PC-9 (cell line): ENCODE measurements at regions not wholly inside any gene's neighbourhood (a gene's known extent, or its start where the extent isn't known, plus 50 kb on each side); places are given as distances from the start of the nearest gene placed in this dataset.
A peak's percentile ranks its signal among the peaks of the same experiment; 100 is the strongest.

Experiments
- BruUV-seq: library from RNA; stranded (reverse); fragments of 400-500 nt; replicated peaks from 2 replicates; lab custom pipeline; 2021; lab: Mats Ljungman, UMichigan
- CTCF ChIA-PET: fragments of 300-600 bp; sonication (Branson Sonifier 250); formaldehyde crosslinking; loops from one replicate; lab custom pipeline; 2022; ENCODE audit warnings: antibody characterized with exemption; lab: Charles Lee
- POLR2A ChIA-PET: fragments of 300-600 bp; sonication (Branson Sonifier 250); formaldehyde crosslinking; loops from one replicate; lab custom pipeline; 2022; ENCODE audit warnings: antibody characterized with exemption; ENCODE audit not compliant: unreplicated experiment; lab: Charles Lee
- DNase-seq, 2 experiments: peaks; one replicate each; pipeline versions ENCODE4 v3.0.0 to v3.0.0-alpha.2; 2015 to 2022; ENCODE audit warnings: mixed read lengths in 1 of 2
- H2AFZ ChIP-seq: fragments of 200-600 bp; sonication (generic); 2 replicates; pipeline ENCODE4 v1.8.1; 2017; ENCODE audit warnings: antibody characterized with exemption
- H3F3A ChIP-seq: fragments of 200-600 bp; sonication (generic); 2 replicates; pipeline ENCODE4 v1.8.1; 2017; ENCODE audit warnings: antibody characterized with exemption, mild to moderate bottlenecking, low read depth; ENCODE audit not compliant: insufficient read depth
- H3K27ac ChIP-seq: fragments of 200-600 bp; sonication (generic); 2 replicates; pipeline ENCODE4 v1.6.1; 2016; ENCODE audit warnings: mixed run types
- H3K27me3 ChIP-seq: fragments of 200-600 bp; sonication (generic); 2 replicates; pipeline ENCODE4 v1.6.1; 2016; ENCODE audit warnings: low read depth, mixed run types; ENCODE audit not compliant: insufficient read depth
- H3K36me3 ChIP-seq: fragments of 200-600 bp; sonication (generic); 2 replicates; pipeline ENCODE4 v1.6.1; 2016; ENCODE audit warnings: low read depth, mixed run types
- H3K4me1 ChIP-seq: fragments of 200-600 bp; sonication (generic); replicated peaks from 2 replicates; pipeline ENCODE4 v1.6.1; 2016; ENCODE audit warnings: mixed run types; ENCODE audit not compliant: insufficient read depth
- H3K4me2 ChIP-seq: fragments of 200-600 bp; sonication (generic); 2 replicates; pipeline ENCODE4 v1.6.1; 2017; ENCODE audit warnings: mixed run types
- H3K4me3 ChIP-seq: fragments of 200-600 bp; sonication (generic); 2 replicates; pipeline ENCODE4 v1.6.1; 2016; ENCODE audit warnings: mixed run types
- H3K79me2 ChIP-seq: fragments of 200-600 bp; sonication (generic); 2 replicates; pipeline ENCODE4 v1.6.1; 2017; ENCODE audit warnings: low read depth, mixed run types
- H3K9me2 ChIP-seq: fragments of 200-600 bp; sonication (generic); 2 replicates; pipeline ENCODE4 v1.8.1; 2017; ENCODE audit warnings: mild to moderate bottlenecking; ENCODE audit not compliant: insufficient read depth
- H3K9me3 ChIP-seq: fragments of 200-600 bp; sonication (generic); 2 replicates; pipeline ENCODE4 v1.8.1; 2016; ENCODE audit warnings: low read depth; ENCODE audit not compliant: insufficient read depth
- H4K20me1 ChIP-seq: fragments of 200-600 bp; sonication (generic); 2 replicates; pipeline ENCODE4 v1.8.1; 2017; ENCODE audit not compliant: insufficient read depth
- EZH2 ChIP-seq: fragments of 200-600 bp; sonication (generic); IDR thresholded peaks from 2 replicates; pipeline ENCODE4 v1.8.0; 2017; ENCODE audit warnings: antibody characterized with exemption, low read depth
- intact Hi-C: fragments of 100-400 bp; cut with micrococcal nuclease; formaldehyde crosslinking; loops from one replicate; pipeline ENCODE4 v1.10.0; 2022; ENCODE audit not compliant: unreplicated experiment
- TF ChIP-seq, protein P1 (sequence below): fragments of 200-600 bp; sonication (generic); conservative IDR thresholded peaks from 2 replicates; pipeline ENCODE4 v1.6.1; 2017; ENCODE audit warnings: mixed run types, antibody characterized with exemption, mild to moderate bottlenecking, moderate library complexity

DNA sequence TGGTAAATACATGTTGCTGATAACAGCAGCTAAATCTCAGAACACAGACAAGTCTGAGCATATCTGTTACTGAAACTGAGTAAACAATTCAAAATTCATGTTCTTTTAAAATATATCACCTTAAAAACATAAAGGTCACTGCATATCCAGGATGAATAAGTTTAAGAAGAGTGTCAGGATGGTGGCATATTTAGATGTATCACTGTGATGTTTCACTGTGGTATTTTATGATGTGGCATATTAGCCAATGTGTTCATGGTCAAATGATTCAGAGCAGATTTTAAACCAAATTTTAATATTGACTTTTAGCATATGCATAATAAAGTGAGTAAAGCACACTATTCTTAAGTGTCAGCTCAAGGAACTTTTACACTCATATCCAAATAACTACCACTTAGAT is 346.4 kb upstream of the DPPA4 start:
- Histone ChIP-seq H3K9me2 (no peaks in the 10 kb centered on the region), H3K79me2 (no peaks in the 10 kb centered on the region), H4K20me1 (no peaks in the 10 kb centered on the region), H3F3A (peaks cover 9% of the 10 kb centered on the region; the same call in 1 of the 2 replicates), H2AFZ (no peak overlapping the region), H3K9me3 (peaks cover 9% of the 10 kb centered on the region; the same call in 1 of the 2 replicates), H3K27me3 (no peaks in the 10 kb centered on the region), H3K4me2 (no peak overlapping the region), H3K4me1 (peaks cover 13% of the 10 kb centered on the region), H3K4me3 (no peak overlapping the region), H3K36me3 (no peaks in the 10 kb centered on the region), H3K27ac (no peak overlapping the region)
- BruUV-seq, result no TSS peak
- intact Hi-C loops, result no loop called here
- CTCF ChIA-PET, result no interaction called here
- DNase-seq, result no peak
- POLR2A ChIA-PET, result no interaction called here
- no peak for TF ChIP-seq EZH2
- TF ChIP-seq, protein P1, sequence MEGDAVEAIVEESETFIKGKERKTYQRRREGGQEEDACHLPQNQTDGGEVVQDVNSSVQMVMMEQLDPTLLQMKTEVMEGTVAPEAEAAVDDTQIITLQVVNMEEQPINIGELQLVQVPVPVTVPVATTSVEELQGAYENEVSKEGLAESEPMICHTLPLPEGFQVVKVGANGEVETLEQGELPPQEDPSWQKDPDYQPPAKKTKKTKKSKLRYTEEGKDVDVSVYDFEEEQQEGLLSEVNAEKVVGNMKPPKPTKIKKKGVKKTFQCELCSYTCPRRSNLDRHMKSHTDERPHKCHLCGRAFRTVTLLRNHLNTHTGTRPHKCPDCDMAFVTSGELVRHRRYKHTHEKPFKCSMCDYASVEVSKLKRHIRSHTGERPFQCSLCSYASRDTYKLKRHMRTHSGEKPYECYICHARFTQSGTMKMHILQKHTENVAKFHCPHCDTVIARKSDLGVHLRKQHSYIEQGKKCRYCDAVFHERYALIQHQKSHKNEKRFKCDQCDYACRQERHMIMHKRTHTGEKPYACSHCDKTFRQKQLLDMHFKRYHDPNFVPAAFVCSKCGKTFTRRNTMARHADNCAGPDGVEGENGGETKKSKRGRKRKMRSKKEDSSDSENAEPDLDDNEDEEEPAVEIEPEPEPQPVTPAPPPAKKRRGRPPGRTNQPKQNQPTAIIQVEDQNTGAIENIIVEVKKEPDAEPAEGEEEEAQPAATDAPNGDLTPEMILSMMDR, result no peak

DNA sequence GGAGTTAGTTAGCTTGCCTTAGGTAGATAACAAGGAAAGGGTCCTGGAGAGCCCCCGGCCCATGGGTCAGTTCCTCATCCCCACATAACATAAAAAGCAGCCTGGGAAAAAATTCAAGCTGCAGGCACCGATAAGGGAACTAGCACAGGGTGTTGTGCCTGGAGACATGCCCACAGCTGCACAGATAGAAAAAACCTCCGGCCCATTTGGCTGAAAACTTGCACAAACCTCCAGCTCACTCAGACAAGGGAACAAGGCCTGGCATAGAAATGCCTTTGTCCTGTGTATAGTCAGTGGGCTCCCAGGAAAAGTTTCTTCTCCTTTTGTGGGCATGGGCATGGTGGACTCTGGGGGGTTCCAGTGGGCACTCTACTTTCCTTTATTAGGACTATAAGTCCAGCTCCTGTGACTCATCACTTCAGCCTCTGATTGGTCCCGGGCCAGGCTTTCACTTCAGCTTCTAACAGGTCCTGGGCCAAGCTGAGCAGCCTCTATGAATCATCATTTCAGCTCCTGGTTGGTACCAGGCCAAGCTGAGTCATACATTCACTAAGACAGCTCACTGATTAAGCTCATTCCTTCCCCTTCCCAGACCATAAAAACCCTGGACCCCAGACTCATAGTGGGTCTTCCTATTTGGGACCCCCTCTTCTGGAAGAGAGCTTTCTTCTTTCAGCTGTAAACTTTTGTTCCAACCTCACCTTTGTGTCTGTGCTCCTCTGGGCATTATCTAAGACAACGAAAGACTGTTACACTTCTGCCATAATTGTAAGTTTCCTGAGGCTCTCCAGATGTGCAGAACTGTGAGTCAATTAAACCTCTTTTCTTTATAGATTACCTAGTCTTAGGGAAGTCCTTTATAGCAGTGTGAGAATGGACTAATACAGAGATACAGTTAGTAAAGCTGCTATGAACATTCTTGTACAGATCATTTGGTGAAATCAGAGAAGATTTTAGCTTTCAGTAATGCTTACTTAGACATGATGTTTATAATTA is 348.0 kb upstream of the DPPA4 start:
- peak overlapping the region; percentile 31; the same call in 1 of the 2 replicates for H3K27ac ChIP-seq
- intact Hi-C loops, result loop anchor here (1.0 to 5.0 kb wide), 2 partner anchors 42 to 133 kb away; no protein-coding TSS in a partner anchor
- peaks cover 13% of the 10 kb centered on the region for H3K4me1 ChIP-seq
- no peaks in the 10 kb centered on the region for H3K36me3 ChIP-seq
- peak overlapping the region; percentile 20 for H3K4me2 ChIP-seq
- CTCF ChIA-PET, result interaction anchor here (1.1 kb wide), 1 partner anchor 131 kb away, joined by 3 read pairs; no protein-coding TSS in a partner anchor
- H3K4me3 ChIP-seq, result no peak overlapping the region
- H2AFZ ChIP-seq, result no peak overlapping the region
- peaks cover 9% of the 10 kb centered on the region; the same call in 1 of the 2 replicates for H3F3A ChIP-seq
- no TSS peak for BruUV-seq
- TF ChIP-seq, protein P1, result no peak
- no peak for TF ChIP-seq EZH2
- H3K9me2 ChIP-seq, result no peaks in the 10 kb centered on the region
- no peaks in the 10 kb centered on the region for H3K27me3 ChIP-seq
- H3K79me2 ChIP-seq, result no peaks in the 10 kb centered on the region
- POLR2A ChIA-PET, result interaction anchor here (0.6 kb wide), 2 partner anchors 1095 to 1844 kb away, joined by 4 to 6 read pairs; no protein-coding TSS in a partner anchor
- no peaks in the 10 kb centered on the region for H4K20me1 ChIP-seq
- H3K9me3 ChIP-seq, result peaks cover 9% of the 10 kb centered on the region; the same call in 1 of the 2 replicates
- DNase-seq, result peak; percentile 87 to 89

DNA sequence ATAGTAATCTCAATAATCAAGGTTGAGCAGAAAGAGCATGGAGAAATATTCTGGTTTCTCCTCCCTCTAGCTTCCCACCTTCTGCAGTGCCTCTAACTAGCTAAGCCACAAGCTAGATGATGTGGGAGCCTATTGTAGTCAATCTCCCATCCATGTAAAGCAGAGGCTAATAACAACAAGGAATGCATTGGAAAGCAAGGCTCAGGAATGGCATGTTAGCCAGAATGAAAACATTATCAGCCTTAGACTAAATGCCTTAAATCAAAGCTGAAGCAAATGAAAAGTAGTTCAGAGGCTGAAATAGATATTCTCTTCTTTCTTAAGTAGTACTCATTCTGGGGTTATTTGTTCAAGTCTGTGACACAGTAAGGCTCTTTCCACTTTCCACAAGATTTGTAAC is 350.3 kb upstream of the DPPA4 start:
- no peaks in the 10 kb centered on the region for H3K27me3 ChIP-seq
- no TSS peak for BruUV-seq
- intact Hi-C loops, result loop anchor here (5.0 kb wide), 1 partner anchor 135 kb away; no protein-coding TSS in a partner anchor
- H3K9me3 ChIP-seq, result peaks cover 9% of the 10 kb centered on the region; the same call in 1 of the 2 replicates
- no peak overlapping the region for H2AFZ ChIP-seq
- no peak for DNase-seq
- H3K4me3 ChIP-seq, result no peak overlapping the region
- no peaks in the 10 kb centered on the region for H3K36me3 ChIP-seq
- H3K9me2 ChIP-seq, result no peaks in the 10 kb centered on the region
- H3F3A ChIP-seq, result peaks cover 9% of the 10 kb centered on the region; the same call in 1 of the 2 replicates
- H3K79me2 ChIP-seq, result no peaks in the 10 kb centered on the region
- TF ChIP-seq EZH2, result no peak
- TF ChIP-seq, protein P1, result no peak
- no peaks in the 10 kb centered on the region for H4K20me1 ChIP-seq
- no peak overlapping the region for H3K27ac ChIP-seq
- H3K4me2 ChIP-seq, result no peak overlapping the region
- ChIA-PET POLR2A (no interaction called here), CTCF (no interaction called here)
- H3K4me1 ChIP-seq, result peaks cover 13% of the 10 kb centered on the region
